ENCODE measurements at regions not wholly inside any gene's neighbourhood (a gene's known extent, or its start where the extent isn't known, plus 50 kb on each side); places are given as distances from the start of the nearest gene placed in this dataset.
"Not testable (repeated sequence)": the region's sequence is repeated elsewhere in the genome, so short reads cannot be mapped to it uniquely, and the experiment has no call there.

- DNase-seq (ENCODE audit: low read depth), result no peak
Measured at GRCh38 chr2:226124548-226125011, 675.0 kb downstream of the IRS1 start.

- DNase-seq (ENCODE audit: low read depth), result no peak
Measured at GRCh38 chr2:226123300-226123699, 676.3 kb downstream of the IRS1 start.

GRCh38 chr2:226122041-226122440 is 677.6 kb downstream of the IRS1 start:
- DNase-seq (ENCODE audit: low read depth), result no peak

GRCh38 chr2:226121046-226121738 is 678.4 kb downstream of the IRS1 start:
- DNase-seq (ENCODE audit: low read depth), result no peak

GRCh38 chr2:226118471-226119429 is 680.9 kb downstream of the IRS1 start:
- DNase-seq (ENCODE audit: low read depth), result no peak

GRCh38 chr2:226117510-226118065 is 682.0 kb downstream of the IRS1 start:
- DNase-seq (ENCODE audit: low read depth), result no peak

GRCh38 chr2:226116346-226116745 is 683.3 kb downstream of the IRS1 start:
- no peak for DNase-seq (ENCODE audit: low read depth)

GRCh38 chr2:226115832-226116200 is 683.8 kb downstream of the IRS1 start:
- DNase-seq (ENCODE audit: low read depth), result no peak

- no peak for DNase-seq (ENCODE audit: low read depth)
Measured at GRCh38 chr2:226115102-226115831, 684.4 kb downstream of the IRS1 start.

GRCh38 chr2:226114436-226114835 is 685.2 kb downstream of the IRS1 start:
- no peak for DNase-seq (ENCODE audit: low read depth)

- no peak for DNase-seq (ENCODE audit: low read depth)
Measured at GRCh38 chr2:226098861-226099745, 699.6 kb downstream of the NYAP2 start.

- DNase-seq (ENCODE audit: low read depth), result no peak
Measured at GRCh38 chr2:226095058-226095457, 695.5 kb downstream of the NYAP2 start.

GRCh38 chr2:226093364-226093763 is 693.9 kb downstream of the NYAP2 start:
- DNase-seq (ENCODE audit: low read depth), result no peak

GRCh38 chr2:226088366-226088674 is 688.8 kb downstream of the NYAP2 start:
- DNase-seq (ENCODE audit: low read depth), result no peak

- no peak for DNase-seq (ENCODE audit: low read depth)
Measured at GRCh38 chr2:226087505-226088365, 688.2 kb downstream of the NYAP2 start.

GRCh38 chr2:226087051-226087450 is 687.5 kb downstream of the NYAP2 start:
- no peak for DNase-seq (ENCODE audit: low read depth)

- DNase-seq (ENCODE audit: low read depth), result no peak
Measured at GRCh38 chr2:226086190-226086589, 686.7 kb downstream of the NYAP2 start.

GRCh38 chr2:226085425-226085824 is 685.9 kb downstream of the NYAP2 start:
- not testable (repeated sequence) for DNase-seq (ENCODE audit: low read depth)

- DNase-seq (ENCODE audit: low read depth), result no peak
Measured at GRCh38 chr2:226080334-226080733, 680.8 kb downstream of the NYAP2 start.

- DNase-seq (ENCODE audit: low read depth), result no peak
Measured at GRCh38 chr2:226079671-226080181, 680.2 kb downstream of the NYAP2 start.
